ENCODE measurements at regions not wholly inside any gene's neighbourhood (a gene's known extent, or its start where the extent isn't known, plus 50 kb on each side); places are given as distances from the start of the nearest gene placed in this dataset.

GRCh38 chr13:90502153-90502552 is 845.3 kb upstream of the MIR17HG start:
- no peak for TF ChIP-seq SUZ12 (IDR thresholded peaks at IDR 0.05; ENCODE audit: extremely low read depth, insufficient read depth, insufficient read length)
- no peak for TF ChIP-seq YY1 (IDR thresholded peaks at IDR 0.05; ENCODE audit: insufficient read depth, insufficient read length)
